Endothelial cell of umbilical vein (primary cell): ENCODE measurements at regions not wholly inside any gene's neighbourhood (a gene's known extent, or its start where the extent isn't known, plus 50 kb on each side); places are given as distances from the start of the nearest gene placed in this dataset.

Experiments used
- EZH2 ChIP-seq: IDR thresholded peaks from 2 replicates; pipeline ENCODE4 v1.6.1; 2012; ENCODE audit warnings: borderline replicate concordance, low read depth, mild to moderate bottlenecking, moderate library complexity, low read length, inconsistent platforms; ENCODE audit not compliant: severe bottlenecking
- GATA2 ChIP-seq: IDR thresholded peaks from 2 replicates; pipeline ENCODE4 v1.7.0; 2011; ENCODE audit warnings: low read depth, mild to moderate bottlenecking, moderate library complexity, mixed read lengths, low read length; ENCODE audit not compliant: insufficient read length, insufficient read depth
- JUN ChIP-seq: IDR thresholded peaks from 2 replicates; pipeline ENCODE4 v1.6.1; 2011; ENCODE audit warnings: borderline replicate concordance, low read depth; ENCODE audit not compliant: insufficient read length, insufficient read depth
- POLR2A ChIP-seq: IDR thresholded peaks from 2 replicates; pipeline ENCODE4 v1.6.1; 2012; ENCODE audit warnings: low read depth, mild to moderate bottlenecking, control low read depth, low read length
- POLR2AphosphoS5 ChIP-seq: IDR thresholded peaks from 2 replicates; pipeline ENCODE4 v1.6.1; 2012; ENCODE audit warnings: low read depth, mild to moderate bottlenecking, control low read depth, low read length, moderate library complexity; ENCODE audit not compliant: insufficient read depth
- TF ChIP-seq, protein P1 (sequence below), 2 donors: IDR thresholded peaks; 1 replicate in 1 of 2; 2 replicates in 1 of 2; pipeline ENCODE4 v1.5.1; 2011; ENCODE audit warnings: low read length in 2 of 2, mild to moderate bottlenecking in 2 of 2, moderate library complexity in 2 of 2, control low read depth in 1 of 2, inconsistent platforms in 1 of 2, low read depth in 1 of 2; ENCODE audit not compliant: insufficient read depth in 1 of 2; ENCODE audit errors: extremely low read depth in 1 of 2

DNA sequence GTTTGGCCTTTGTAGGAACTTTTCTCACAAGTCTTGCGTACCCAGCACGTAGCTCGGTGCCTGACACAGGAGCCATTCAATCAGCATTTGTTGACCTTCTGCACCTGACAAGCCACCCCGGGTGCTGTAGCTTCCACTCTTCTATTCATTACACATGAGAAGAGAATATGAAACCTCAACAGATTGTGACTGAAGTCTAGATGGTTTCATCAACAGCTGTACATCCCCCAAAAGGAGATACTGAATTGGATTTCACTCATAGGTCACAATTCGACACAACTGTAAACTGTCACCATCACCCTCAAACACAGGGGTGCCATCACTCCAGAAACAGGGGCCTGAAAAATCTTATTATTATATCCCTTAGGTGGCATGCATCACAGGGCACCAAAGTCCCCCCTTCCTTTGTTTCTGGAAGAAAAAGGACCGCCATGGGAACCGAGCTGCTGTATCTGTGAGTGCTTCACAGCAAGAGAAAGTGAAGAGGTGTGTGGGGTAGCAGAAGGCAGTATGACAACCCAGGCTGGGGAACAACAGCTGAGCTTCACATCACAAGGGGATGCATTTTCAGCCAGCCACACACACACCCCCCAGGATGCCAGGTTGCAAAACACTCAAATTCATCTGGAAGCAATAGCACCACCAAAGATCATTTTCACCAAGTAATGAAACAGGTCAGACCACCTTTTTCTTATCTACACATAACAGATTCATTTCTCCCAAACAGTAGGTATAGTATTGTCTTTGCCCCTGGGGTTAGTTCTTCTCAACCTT is 225.7 kb downstream of the TOMM20 start:
- TF ChIP-seq, protein P1, sequence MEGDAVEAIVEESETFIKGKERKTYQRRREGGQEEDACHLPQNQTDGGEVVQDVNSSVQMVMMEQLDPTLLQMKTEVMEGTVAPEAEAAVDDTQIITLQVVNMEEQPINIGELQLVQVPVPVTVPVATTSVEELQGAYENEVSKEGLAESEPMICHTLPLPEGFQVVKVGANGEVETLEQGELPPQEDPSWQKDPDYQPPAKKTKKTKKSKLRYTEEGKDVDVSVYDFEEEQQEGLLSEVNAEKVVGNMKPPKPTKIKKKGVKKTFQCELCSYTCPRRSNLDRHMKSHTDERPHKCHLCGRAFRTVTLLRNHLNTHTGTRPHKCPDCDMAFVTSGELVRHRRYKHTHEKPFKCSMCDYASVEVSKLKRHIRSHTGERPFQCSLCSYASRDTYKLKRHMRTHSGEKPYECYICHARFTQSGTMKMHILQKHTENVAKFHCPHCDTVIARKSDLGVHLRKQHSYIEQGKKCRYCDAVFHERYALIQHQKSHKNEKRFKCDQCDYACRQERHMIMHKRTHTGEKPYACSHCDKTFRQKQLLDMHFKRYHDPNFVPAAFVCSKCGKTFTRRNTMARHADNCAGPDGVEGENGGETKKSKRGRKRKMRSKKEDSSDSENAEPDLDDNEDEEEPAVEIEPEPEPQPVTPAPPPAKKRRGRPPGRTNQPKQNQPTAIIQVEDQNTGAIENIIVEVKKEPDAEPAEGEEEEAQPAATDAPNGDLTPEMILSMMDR (IDR thresholded peaks at IDR 0.05; ENCODE audit: extremely low read depth in 1 of 2, insufficient read depth in 1 of 2, low read depth in 1 of 2, low read length in 2 of 2), result no peak
- TF ChIP-seq POLR2AphosphoS5 (no peak), POLR2A (no peak), EZH2 (no peak), JUN (no peak), GATA2 (no peak)
